ENCODE measurements at regions not wholly inside any gene's neighbourhood (a gene's known extent, or its start where the extent isn't known, plus 50 kb on each side); places are given as distances from the start of the nearest gene placed in this dataset.

- Histone ChIP-seq H3K27me3 (ENCODE audit: control insufficient read depth, insufficient read depth, low read length) (no peaks in the 10 kb centered on the region), H3K9me3 (ENCODE audit: control insufficient read depth, insufficient read depth, low read length) (no peaks in the 10 kb centered on the region), H3K4me3 (ENCODE audit: low read length) (no peak overlapping the region), H3K4me1 (ENCODE audit: control insufficient read depth, insufficient read depth, low read length) (peaks cover 1% of the 10 kb centered on the region), H3K27ac (ENCODE audit: low read length) (no peak overlapping the region), H3K36me3 (ENCODE audit: control insufficient read depth, insufficient read depth, low read length) (no peaks in the 10 kb centered on the region)
- Mint-ChIP-seq H3K27ac (no peak overlapping the region), H3K4me1 (peaks cover 21 to 23% of the 10 kb centered on the region in 2 donors), H3K4me3 (no peak overlapping the region), H3K36me3 (no peaks in the 10 kb centered on the region), H3K27me3 (ENCODE audit: low read depth in 2 of 2) (peaks cover 7 to 12% of the 10 kb centered on the region in 2 donors), H3K9me3 (no peaks in the 10 kb centered on the region)
- 71% methylated on average over 3 of the region's 3 CpGs for WGBS (ENCODE audit: insufficient coverage)
- TF ChIP-seq CTCF (IDR thresholded peaks at IDR 0.05), result no peak
- intact Hi-C loops (cut with micrococcal nuclease), result no loop called here
- ATAC-seq, result no peak
- DNase-seq, result no peak
Measured at GRCh38 chr2:84271977-84272376, 187.1 kb downstream of the SUCLG1 start.

GRCh38 chr2:84257831-84258230 is 201.2 kb downstream of the SUCLG1 start:
- Mint-ChIP-seq H3K27me3 (ENCODE audit: low read depth in 2 of 2) (peaks cover 8 to 19% of the 10 kb centered on the region in 2 donors), H3K27ac (no peak overlapping the region), H3K4me1 (no peaks in the 10 kb centered on the region), H3K9me3 (no peaks in the 10 kb centered on the region), H3K36me3 (no peaks in the 10 kb centered on the region), H3K4me3 (no peak overlapping the region)
- TF ChIP-seq CTCF (IDR thresholded peaks at IDR 0.05), result no peak
- Histone ChIP-seq H3K27me3 (ENCODE audit: control insufficient read depth, insufficient read depth, low read length) (no peaks in the 10 kb centered on the region), H3K9me3 (ENCODE audit: control insufficient read depth, insufficient read depth, low read length) (no peaks in the 10 kb centered on the region), H3K27ac (ENCODE audit: low read length) (no peak overlapping the region), H3K4me3 (ENCODE audit: low read length) (no peak overlapping the region), H3K36me3 (ENCODE audit: control insufficient read depth, insufficient read depth, low read length) (no peaks in the 10 kb centered on the region), H3K4me1 (ENCODE audit: control insufficient read depth, insufficient read depth, low read length) (no peaks in the 10 kb centered on the region)
- no peak for ATAC-seq
- intact Hi-C loops (cut with micrococcal nuclease), result no loop called here
- DNase-seq, result no peak

- Histone ChIP-seq H3K9me3 (ENCODE audit: control insufficient read depth, insufficient read depth, low read length) (no peaks in the 10 kb centered on the region), H3K4me1 (ENCODE audit: control insufficient read depth, insufficient read depth, low read length) (no peaks in the 10 kb centered on the region), H3K27me3 (ENCODE audit: control insufficient read depth, insufficient read depth, low read length) (no peaks in the 10 kb centered on the region), H3K27ac (ENCODE audit: low read length) (no peak overlapping the region), H3K36me3 (ENCODE audit: control insufficient read depth, insufficient read depth, low read length) (no peaks in the 10 kb centered on the region), H3K4me3 (ENCODE audit: low read length) (no peak overlapping the region)
- peaks cover 5 to 17% of the 10 kb centered on the region in 2 donors for H3K27me3 Mint-ChIP-seq (ENCODE audit: low read depth in 2 of 2)
- H3K9me3 Mint-ChIP-seq, result no peaks in the 10 kb centered on the region
- WGBS (ENCODE audit: insufficient coverage), result 80% methylated on average over 2 of the region's 2 CpGs
- H3K4me1 Mint-ChIP-seq, result peaks cover 9 to 11% of the 10 kb centered on the region in 2 donors
- no peak for TF ChIP-seq CTCF (IDR thresholded peaks at IDR 0.05)
- DNase-seq (no peak), ATAC-seq (no peak)
- H3K27ac Mint-ChIP-seq, result no peak overlapping the region
- no peaks in the 10 kb centered on the region for H3K36me3 Mint-ChIP-seq
- H3K4me3 Mint-ChIP-seq, result no peak overlapping the region
- intact Hi-C loops (cut with micrococcal nuclease), result no loop called here
Measured at GRCh38 chr2:84251651-84252302, 207.3 kb downstream of the SUCLG1 start.

GRCh38 chr2:84249140-84249539 is 209.9 kb downstream of the SUCLG1 start:
- Mint-ChIP-seq H3K27me3 (ENCODE audit: low read depth in 2 of 2) (peaks cover 3 to 6% of the 10 kb centered on the region in 2 donors), H3K4me1 (peaks cover 9 to 11% of the 10 kb centered on the region in 2 donors), H3K36me3 (no peaks in the 10 kb centered on the region), H3K27ac (no peak overlapping the region), H3K4me3 (no peak overlapping the region), H3K9me3 (no peaks in the 10 kb centered on the region)
- ATAC-seq, result no peak
- WGBS (ENCODE audit: insufficient coverage), result 88% methylated on average over 4 of the region's 4 CpGs
- intact Hi-C loops (cut with micrococcal nuclease), result no loop called here
- TF ChIP-seq CTCF (IDR thresholded peaks at IDR 0.05), result no peak
- Histone ChIP-seq H3K27ac (ENCODE audit: low read length) (no peak overlapping the region), H3K4me3 (ENCODE audit: low read length) (no peak overlapping the region), H3K9me3 (ENCODE audit: control insufficient read depth, insufficient read depth, low read length) (no peaks in the 10 kb centered on the region), H3K27me3 (ENCODE audit: control insufficient read depth, insufficient read depth, low read length) (no peaks in the 10 kb centered on the region), H3K4me1 (ENCODE audit: control insufficient read depth, insufficient read depth, low read length) (no peaks in the 10 kb centered on the region), H3K36me3 (ENCODE audit: control insufficient read depth, insufficient read depth, low read length) (no peaks in the 10 kb centered on the region)
- no peak for DNase-seq

Measured in natural killer cell (primary cell).